ENCODE measurements at regions not wholly inside any gene's neighbourhood (a gene's known extent, or its start where the extent isn't known, plus 50 kb on each side); places are given as distances from the start of the nearest gene placed in this dataset.
A peak's percentile ranks its signal among the peaks of the same experiment; 100 is the strongest.

GRCh38 chr14:101284711-101285110 lies 276.6 kb upstream of the DIO3 start:
- peaks cover 0 to 3% (median 0%) of the 10 kb centered on the region in 4 donors for H3K9me3 ChIP-seq
- intact Hi-C loops (cut with DNase I; ENCODE audit: low total_unique reads), result no loop called here
- WGBS, 5 donors, result 78 to 84% (median 79%) methylated on average over 3 of the region's 3 CpGs
- H3K4me1 ChIP-seq, result no peaks in the 10 kb centered on the region
- H3K4me3 ChIP-seq, result no peak overlapping the region
- H3K36me3 ChIP-seq, result no peaks in the 10 kb centered on the region
- H3K27me3 ChIP-seq, result peaks cover 0 to 34% (median 0%) of the 10 kb centered on the region in 3 donors
- TF ChIP-seq CTCF (IDR thresholded peaks at IDR 0.05) (no peak), POLR2AphosphoS5 (IDR thresholded peaks at IDR 0.05) (no peak), POLR2A (IDR thresholded peaks at IDR 0.05) (no peak), EP300 (IDR thresholded peaks at IDR 0.05) (no peak)
- no peak overlapping the region for H3K27ac ChIP-seq
- DNase-seq, result no peak

GRCh38 chr14:101286271-101287018 lies 274.9 kb upstream of the DIO3 start:
- TF ChIP-seq POLR2AphosphoS5 (IDR thresholded peaks at IDR 0.05) (no peak), EP300 (IDR thresholded peaks at IDR 0.05) (no peak), POLR2A (IDR thresholded peaks at IDR 0.05) (no peak), CTCF (IDR thresholded peaks at IDR 0.05) (no peak)
- Histone ChIP-seq H3K36me3 (no peaks in the 10 kb centered on the region), H3K27me3 (peaks cover 0 to 50% (median 0%) of the 10 kb centered on the region in 3 donors), H3K4me1 (no peaks in the 10 kb centered on the region), H3K9me3 (peaks cover 0 to 3% (median 0%) of the 10 kb centered on the region in 4 donors), H3K4me3 (no peak overlapping the region), H3K27ac (no peak overlapping the region)
- peak in 1 of 2 donors; percentile 23 for DNase-seq
- intact Hi-C loops (cut with DNase I; ENCODE audit: low total_unique reads), result no loop called here
- 57 to 67% (median 61%) methylated on average over 18 to 19 of the region's 19 CpGs for WGBS, 5 donors

- intact Hi-C loops (cut with DNase I; ENCODE audit: low total_unique reads), result no loop called here
- peak in 1 of 2 donors; percentile 42 for DNase-seq
- H3K9me3 ChIP-seq, result no peaks in the 10 kb centered on the region
- no peak overlapping the region for H3K4me3 ChIP-seq
- no peaks in the 10 kb centered on the region for H3K4me1 ChIP-seq
- TF ChIP-seq CTCF (IDR thresholded peaks at IDR 0.05) (no peak), POLR2A (IDR thresholded peaks at IDR 0.05) (no peak), EP300 (IDR thresholded peaks at IDR 0.05) (no peak), POLR2AphosphoS5 (IDR thresholded peaks at IDR 0.05) (no peak)
- no peaks in the 10 kb centered on the region for H3K36me3 ChIP-seq
- whole genome bisulfite sequencing, 5 donors, result 61 to 74% (median 66%) methylated on average over 18 to 20 of the region's 20 CpGs
- no peak overlapping the region for H3K27ac ChIP-seq
- peaks cover 0 to 54% (median 0%) of the 10 kb centered on the region in 3 donors for H3K27me3 ChIP-seq
Observed at GRCh38 chr14:101288436-101289229, 272.7 kb upstream of the DIO3 start.

- no peaks in the 10 kb centered on the region for H3K9me3 ChIP-seq
- intact Hi-C loops (cut with DNase I; ENCODE audit: low total_unique reads), result no loop called here
- H3K4me1 ChIP-seq, result no peaks in the 10 kb centered on the region
- no peak overlapping the region for H3K4me3 ChIP-seq
- H3K36me3 ChIP-seq, result no peaks in the 10 kb centered on the region
- peaks cover 0 to 54% (median 0%) of the 10 kb centered on the region in 3 donors for H3K27me3 ChIP-seq
- 57 to 78% (median 69%) methylated on average over 13 of the region's 13 CpGs for WGBS, 5 donors
- DNase-seq, result no peak
- no peak overlapping the region for H3K27ac ChIP-seq
- TF ChIP-seq POLR2A (IDR thresholded peaks at IDR 0.05), result no peak
- no peak for TF ChIP-seq POLR2AphosphoS5 (IDR thresholded peaks at IDR 0.05)
- no peak for TF ChIP-seq CTCF (IDR thresholded peaks at IDR 0.05)
- TF ChIP-seq EP300 (IDR thresholded peaks at IDR 0.05), result no peak
Observed at GRCh38 chr14:101289230-101289690, 272.0 kb upstream of the DIO3 start.
